PC-9 (cell line): ENCODE measurements at regions not wholly inside any gene's neighbourhood (a gene's known extent, or its start where the extent isn't known, plus 50 kb on each side); places are given as distances from the start of the nearest gene placed in this dataset.

Experiments
- BruUV-seq: library from RNA; stranded (reverse); fragments of 400-500 nt; replicated peaks from 2 replicates; lab custom pipeline; 2021; lab: Mats Ljungman, UMichigan
- CTCF ChIA-PET: fragments of 300-600 bp; sonication (Branson Sonifier 250); formaldehyde crosslinking; loops from one replicate; lab custom pipeline; 2022; ENCODE audit warnings: antibody characterized with exemption; lab: Charles Lee
- POLR2A ChIA-PET: fragments of 300-600 bp; sonication (Branson Sonifier 250); formaldehyde crosslinking; loops from one replicate; lab custom pipeline; 2022; ENCODE audit warnings: antibody characterized with exemption; ENCODE audit not compliant: unreplicated experiment; lab: Charles Lee
- DNase-seq, 2 experiments: peaks; one replicate each; pipeline versions ENCODE4 v3.0.0 to v3.0.0-alpha.2; 2015 to 2022; ENCODE audit warnings: mixed read lengths in 1 of 2
- H2AFZ ChIP-seq: fragments of 200-600 bp; sonication (generic); 2 replicates; pipeline ENCODE4 v1.8.1; 2017; ENCODE audit warnings: antibody characterized with exemption
- H3F3A ChIP-seq: fragments of 200-600 bp; sonication (generic); 2 replicates; pipeline ENCODE4 v1.8.1; 2017; ENCODE audit warnings: antibody characterized with exemption, mild to moderate bottlenecking, low read depth; ENCODE audit not compliant: insufficient read depth
- H3K27ac ChIP-seq: fragments of 200-600 bp; sonication (generic); 2 replicates; pipeline ENCODE4 v1.6.1; 2016; ENCODE audit warnings: mixed run types
- H3K27me3 ChIP-seq: fragments of 200-600 bp; sonication (generic); 2 replicates; pipeline ENCODE4 v1.6.1; 2016; ENCODE audit warnings: low read depth, mixed run types; ENCODE audit not compliant: insufficient read depth
- H3K36me3 ChIP-seq: fragments of 200-600 bp; sonication (generic); 2 replicates; pipeline ENCODE4 v1.6.1; 2016; ENCODE audit warnings: low read depth, mixed run types
- H3K4me1 ChIP-seq: fragments of 200-600 bp; sonication (generic); replicated peaks from 2 replicates; pipeline ENCODE4 v1.6.1; 2016; ENCODE audit warnings: mixed run types; ENCODE audit not compliant: insufficient read depth
- H3K4me2 ChIP-seq: fragments of 200-600 bp; sonication (generic); 2 replicates; pipeline ENCODE4 v1.6.1; 2017; ENCODE audit warnings: mixed run types
- H3K4me3 ChIP-seq: fragments of 200-600 bp; sonication (generic); 2 replicates; pipeline ENCODE4 v1.6.1; 2016; ENCODE audit warnings: mixed run types
- H3K79me2 ChIP-seq: fragments of 200-600 bp; sonication (generic); 2 replicates; pipeline ENCODE4 v1.6.1; 2017; ENCODE audit warnings: low read depth, mixed run types
- H3K9me2 ChIP-seq: fragments of 200-600 bp; sonication (generic); 2 replicates; pipeline ENCODE4 v1.8.1; 2017; ENCODE audit warnings: mild to moderate bottlenecking; ENCODE audit not compliant: insufficient read depth
- H3K9me3 ChIP-seq: fragments of 200-600 bp; sonication (generic); 2 replicates; pipeline ENCODE4 v1.8.1; 2016; ENCODE audit warnings: low read depth; ENCODE audit not compliant: insufficient read depth
- H4K20me1 ChIP-seq: fragments of 200-600 bp; sonication (generic); 2 replicates; pipeline ENCODE4 v1.8.1; 2017; ENCODE audit not compliant: insufficient read depth
- EZH2 ChIP-seq: fragments of 200-600 bp; sonication (generic); IDR thresholded peaks from 2 replicates; pipeline ENCODE4 v1.8.0; 2017; ENCODE audit warnings: antibody characterized with exemption, low read depth
- intact Hi-C: fragments of 100-400 bp; cut with micrococcal nuclease; formaldehyde crosslinking; loops from one replicate; pipeline ENCODE4 v1.10.0; 2022; ENCODE audit not compliant: unreplicated experiment
- TF ChIP-seq, protein P1 (sequence below): fragments of 200-600 bp; sonication (generic); conservative IDR thresholded peaks from 2 replicates; pipeline ENCODE4 v1.6.1; 2017; ENCODE audit warnings: mixed run types, antibody characterized with exemption, mild to moderate bottlenecking, moderate library complexity

DNA sequence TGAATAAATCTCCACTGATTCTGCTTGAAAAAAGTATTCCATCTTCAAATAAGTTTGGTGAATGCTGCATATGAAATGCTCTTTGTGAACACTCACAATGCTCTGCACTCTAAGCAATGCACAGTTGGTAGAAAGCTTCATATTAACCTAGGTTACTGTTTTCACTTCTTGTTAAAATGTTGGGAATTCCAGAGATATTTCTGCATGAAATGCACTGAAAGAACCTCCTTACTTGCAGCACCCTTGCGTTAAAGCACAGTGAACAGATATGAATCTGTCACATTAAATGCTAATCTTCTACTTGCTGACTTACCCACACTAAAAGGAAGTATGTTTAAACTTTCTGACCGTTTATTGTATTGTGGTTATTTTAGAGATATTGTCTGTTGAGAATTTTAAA is 584.1 kb upstream of the NUDT12 start:
- ChIA-PET CTCF (no interaction called here), POLR2A (no interaction called here)
- no peaks in the 10 kb centered on the region for H3K27me3 ChIP-seq
- no peak overlapping the region for H3K4me3 ChIP-seq
- H3K27ac ChIP-seq = no peak overlapping the region
- H3K9me3 ChIP-seq = no peaks in the 10 kb centered on the region
- no peak overlapping the region for H2AFZ ChIP-seq
- H3K4me1 ChIP-seq = no peaks in the 10 kb centered on the region
- H3K9me2 ChIP-seq = no peaks in the 10 kb centered on the region
- TF ChIP-seq, protein P1, sequence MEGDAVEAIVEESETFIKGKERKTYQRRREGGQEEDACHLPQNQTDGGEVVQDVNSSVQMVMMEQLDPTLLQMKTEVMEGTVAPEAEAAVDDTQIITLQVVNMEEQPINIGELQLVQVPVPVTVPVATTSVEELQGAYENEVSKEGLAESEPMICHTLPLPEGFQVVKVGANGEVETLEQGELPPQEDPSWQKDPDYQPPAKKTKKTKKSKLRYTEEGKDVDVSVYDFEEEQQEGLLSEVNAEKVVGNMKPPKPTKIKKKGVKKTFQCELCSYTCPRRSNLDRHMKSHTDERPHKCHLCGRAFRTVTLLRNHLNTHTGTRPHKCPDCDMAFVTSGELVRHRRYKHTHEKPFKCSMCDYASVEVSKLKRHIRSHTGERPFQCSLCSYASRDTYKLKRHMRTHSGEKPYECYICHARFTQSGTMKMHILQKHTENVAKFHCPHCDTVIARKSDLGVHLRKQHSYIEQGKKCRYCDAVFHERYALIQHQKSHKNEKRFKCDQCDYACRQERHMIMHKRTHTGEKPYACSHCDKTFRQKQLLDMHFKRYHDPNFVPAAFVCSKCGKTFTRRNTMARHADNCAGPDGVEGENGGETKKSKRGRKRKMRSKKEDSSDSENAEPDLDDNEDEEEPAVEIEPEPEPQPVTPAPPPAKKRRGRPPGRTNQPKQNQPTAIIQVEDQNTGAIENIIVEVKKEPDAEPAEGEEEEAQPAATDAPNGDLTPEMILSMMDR = no peak
- TF ChIP-seq EZH2 = no peak
- no peaks in the 10 kb centered on the region for H3F3A ChIP-seq
- BruUV-seq = no TSS peak
- H3K79me2 ChIP-seq = no peaks in the 10 kb centered on the region
- intact Hi-C loops = no loop called here
- H3K36me3 ChIP-seq = no peaks in the 10 kb centered on the region
- no peaks in the 10 kb centered on the region for H4K20me1 ChIP-seq
- no peak overlapping the region for H3K4me2 ChIP-seq
- DNase-seq = no peak

DNA sequence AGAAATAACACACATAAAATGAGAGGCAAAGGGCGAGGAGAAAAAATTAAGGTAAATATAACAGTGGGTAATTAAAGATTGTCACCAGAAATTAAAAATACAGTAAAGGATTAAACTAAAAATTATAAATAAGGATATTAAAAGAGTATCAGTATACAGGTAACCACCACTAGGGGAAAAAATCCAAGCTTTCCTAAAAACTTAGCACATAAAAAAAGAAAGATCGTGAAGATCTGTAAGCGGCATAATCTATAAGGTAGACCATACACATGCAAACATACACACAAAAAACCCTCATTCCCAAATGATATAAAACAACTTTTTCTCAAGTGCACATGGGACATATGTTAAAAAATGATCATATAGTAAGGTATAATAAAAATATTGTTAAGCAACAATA is 577.3 kb upstream of the NUDT12 start:
- Histone ChIP-seq H4K20me1 (no peaks in the 10 kb centered on the region), H3K9me3 (no peaks in the 10 kb centered on the region), H3K36me3 (no peaks in the 10 kb centered on the region), H3K79me2 (no peaks in the 10 kb centered on the region), H3K4me2 (no peak overlapping the region), H3K9me2 (no peaks in the 10 kb centered on the region), H2AFZ (no peak overlapping the region), H3K4me1 (no peaks in the 10 kb centered on the region), H3F3A (no peaks in the 10 kb centered on the region), H3K4me3 (no peak overlapping the region), H3K27me3 (no peaks in the 10 kb centered on the region), H3K27ac (no peak overlapping the region)
- BruUV-seq = no TSS peak
- no peak for DNase-seq
- no peak for TF ChIP-seq EZH2
- TF ChIP-seq, protein P1 = no peak
- POLR2A ChIA-PET = no interaction called here
- intact Hi-C loops = no loop called here
- CTCF ChIA-PET = no interaction called here

DNA sequence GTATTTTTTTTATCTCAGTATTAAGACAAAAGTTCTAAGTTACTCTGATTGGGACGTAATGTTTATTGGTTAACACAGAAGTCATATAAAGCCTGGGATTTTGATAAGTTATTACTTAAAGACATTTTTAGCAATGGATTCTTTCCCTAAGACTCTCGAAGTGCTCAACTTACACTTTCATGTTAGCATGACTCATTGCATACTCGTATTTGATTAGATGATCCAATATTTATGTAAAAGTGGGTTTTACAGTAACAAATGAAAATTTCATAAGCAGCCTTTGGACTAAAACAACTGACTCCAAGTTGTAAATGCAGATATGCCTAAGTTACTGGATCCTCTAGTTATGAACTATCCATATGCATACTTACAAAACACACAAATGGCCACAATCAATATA is 567.7 kb upstream of the NUDT12 start:
- no TSS peak for BruUV-seq
- Histone ChIP-seq H2AFZ (no peak overlapping the region), H3F3A (no peaks in the 10 kb centered on the region), H3K4me2 (no peak overlapping the region), H3K4me3 (no peak overlapping the region), H3K27ac (no peak overlapping the region), H3K9me2 (0 out of 2 replicates have a peak, but pooled peaks cover 3% of the 10 kb centered on the region), H4K20me1 (no peaks in the 10 kb centered on the region), H3K79me2 (no peaks in the 10 kb centered on the region), H3K36me3 (no peaks in the 10 kb centered on the region), H3K27me3 (no peaks in the 10 kb centered on the region), H3K9me3 (no peaks in the 10 kb centered on the region), H3K4me1 (no peaks in the 10 kb centered on the region)
- DNase-seq = no peak
- ChIA-PET CTCF (no interaction called here), POLR2A (no interaction called here)
- intact Hi-C loops = no loop called here
- TF ChIP-seq, protein P1 = no peak
- TF ChIP-seq EZH2 = no peak
